ENCODE measurements at regions not wholly inside any gene's neighbourhood (a gene's known extent, or its start where the extent isn't known, plus 50 kb on each side); places are given as distances from the start of the nearest gene placed in this dataset.

DNA sequence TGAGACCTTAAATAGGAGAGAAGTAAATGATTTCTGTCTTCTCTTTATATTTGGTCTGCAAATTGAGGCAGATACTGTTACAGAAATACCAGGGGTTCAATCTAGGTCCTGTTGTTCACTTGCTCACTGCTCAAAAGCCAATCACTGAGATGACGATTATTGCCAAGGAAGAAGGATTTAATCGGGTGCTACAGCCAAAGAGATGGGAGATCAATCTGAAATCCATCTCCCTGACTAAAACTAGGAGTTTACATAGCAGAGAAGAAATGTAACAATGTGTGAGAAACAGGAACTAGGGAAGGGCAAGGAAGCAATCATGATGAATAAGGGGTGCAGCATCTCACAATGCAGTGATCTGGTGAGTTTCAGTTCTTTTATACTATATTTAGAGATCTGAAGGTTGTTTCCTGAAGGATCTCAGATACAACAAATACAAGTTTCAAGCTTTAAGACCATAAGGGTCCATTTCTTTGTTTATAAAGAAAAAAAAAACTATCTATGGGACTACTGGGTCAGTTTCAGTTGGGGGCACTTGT lies 117.9 kb upstream of the FAM9B start:
- DNase-seq (ENCODE audit: low read depth) = no peak
- TF ChIP-seq, protein P1, sequence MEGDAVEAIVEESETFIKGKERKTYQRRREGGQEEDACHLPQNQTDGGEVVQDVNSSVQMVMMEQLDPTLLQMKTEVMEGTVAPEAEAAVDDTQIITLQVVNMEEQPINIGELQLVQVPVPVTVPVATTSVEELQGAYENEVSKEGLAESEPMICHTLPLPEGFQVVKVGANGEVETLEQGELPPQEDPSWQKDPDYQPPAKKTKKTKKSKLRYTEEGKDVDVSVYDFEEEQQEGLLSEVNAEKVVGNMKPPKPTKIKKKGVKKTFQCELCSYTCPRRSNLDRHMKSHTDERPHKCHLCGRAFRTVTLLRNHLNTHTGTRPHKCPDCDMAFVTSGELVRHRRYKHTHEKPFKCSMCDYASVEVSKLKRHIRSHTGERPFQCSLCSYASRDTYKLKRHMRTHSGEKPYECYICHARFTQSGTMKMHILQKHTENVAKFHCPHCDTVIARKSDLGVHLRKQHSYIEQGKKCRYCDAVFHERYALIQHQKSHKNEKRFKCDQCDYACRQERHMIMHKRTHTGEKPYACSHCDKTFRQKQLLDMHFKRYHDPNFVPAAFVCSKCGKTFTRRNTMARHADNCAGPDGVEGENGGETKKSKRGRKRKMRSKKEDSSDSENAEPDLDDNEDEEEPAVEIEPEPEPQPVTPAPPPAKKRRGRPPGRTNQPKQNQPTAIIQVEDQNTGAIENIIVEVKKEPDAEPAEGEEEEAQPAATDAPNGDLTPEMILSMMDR (IDR thresholded peaks at IDR 0.05; ENCODE audit: insufficient read depth, low read depth, low read length) = no peak
- no peak overlapping the region for H3K4me3 ChIP-seq (ENCODE audit: low read depth, low read length)

DNA sequence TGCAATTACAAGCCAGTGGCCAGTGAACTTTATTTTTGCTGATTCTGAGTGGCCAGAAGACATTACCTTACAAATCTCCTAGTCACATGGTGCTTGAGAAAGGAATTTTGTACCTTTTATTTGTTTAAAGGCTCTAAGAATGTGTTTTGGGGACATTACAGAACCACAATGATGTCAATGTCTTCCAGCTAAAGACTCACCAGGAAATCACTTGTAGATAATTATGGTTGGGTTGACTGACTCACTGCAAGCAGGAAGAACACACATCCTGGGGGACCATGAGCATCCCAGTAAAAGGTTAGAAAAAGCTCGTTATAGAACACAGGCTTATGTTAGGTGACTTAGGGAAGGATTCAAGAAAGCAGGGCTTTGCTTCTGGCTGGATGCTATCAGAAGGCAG lies 119.4 kb upstream of the FAM9B start:
- TF ChIP-seq, protein P1 (IDR thresholded peaks at IDR 0.05; ENCODE audit: insufficient read depth, low read depth, low read length) = no peak
- DNase-seq (ENCODE audit: low read depth) = no peak
- H3K4me3 ChIP-seq (ENCODE audit: low read depth, low read length) = no peak overlapping the region

DNA sequence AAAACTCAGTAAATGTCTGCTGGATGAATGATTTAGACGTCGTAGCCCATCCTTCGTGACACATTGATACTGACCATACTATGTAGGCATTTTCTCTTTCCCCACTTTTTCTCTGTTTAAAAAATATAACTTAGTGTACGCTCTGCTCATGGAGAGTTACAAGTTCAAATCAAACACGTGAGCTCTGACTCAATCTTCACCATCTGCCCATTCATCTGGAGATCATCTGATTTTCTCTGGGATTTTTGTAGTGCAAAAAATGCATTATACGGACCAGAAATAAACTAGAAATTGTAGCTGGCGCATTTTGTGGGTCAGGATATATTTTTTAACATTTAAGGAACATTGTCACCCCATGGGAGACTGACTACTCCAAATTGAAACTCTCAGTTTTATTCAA lies 124.7 kb upstream of the FAM9B start:
- no peak overlapping the region for H3K4me3 ChIP-seq (ENCODE audit: low read depth, low read length)
- DNase-seq (ENCODE audit: low read depth) = no peak
- TF ChIP-seq, protein P1 (IDR thresholded peaks at IDR 0.05; ENCODE audit: insufficient read depth, low read depth, low read length) = no peak

DNA sequence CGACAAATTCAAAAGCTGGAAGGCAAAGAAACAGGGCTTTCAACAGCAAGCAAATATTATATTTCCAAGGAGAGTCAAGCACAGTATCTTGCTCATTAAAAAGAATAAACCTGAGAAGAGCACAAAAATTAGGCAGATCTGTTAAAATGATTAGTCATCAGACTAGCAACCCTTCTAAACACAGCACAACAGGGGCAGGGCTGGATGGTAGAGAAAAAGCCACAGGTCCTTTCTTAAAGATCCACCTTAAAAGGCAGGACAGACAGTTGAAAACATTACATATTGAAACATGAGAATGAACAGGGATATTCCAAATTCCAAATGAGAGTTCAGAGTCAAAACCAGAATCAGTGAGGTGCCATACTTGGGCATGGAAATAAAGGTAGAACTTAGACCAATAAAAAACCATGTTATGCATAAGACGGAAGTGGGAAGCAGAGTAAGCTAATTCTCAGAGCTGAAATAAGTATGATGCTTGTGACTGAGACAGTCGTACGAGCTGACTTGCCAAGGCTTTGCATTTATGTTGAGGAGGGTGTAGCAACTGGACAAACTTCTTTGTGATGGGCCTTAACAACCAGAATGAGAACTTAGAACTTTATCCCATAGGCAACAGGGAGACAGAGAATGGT lies 126.9 kb upstream of the FAM9B start:
- H3K4me3 ChIP-seq (ENCODE audit: low read depth, low read length) = no peak overlapping the region
- no peak for DNase-seq (ENCODE audit: low read depth)
- TF ChIP-seq, protein P1 (IDR thresholded peaks at IDR 0.05; ENCODE audit: insufficient read depth, low read depth, low read length) = no peak

DNA sequence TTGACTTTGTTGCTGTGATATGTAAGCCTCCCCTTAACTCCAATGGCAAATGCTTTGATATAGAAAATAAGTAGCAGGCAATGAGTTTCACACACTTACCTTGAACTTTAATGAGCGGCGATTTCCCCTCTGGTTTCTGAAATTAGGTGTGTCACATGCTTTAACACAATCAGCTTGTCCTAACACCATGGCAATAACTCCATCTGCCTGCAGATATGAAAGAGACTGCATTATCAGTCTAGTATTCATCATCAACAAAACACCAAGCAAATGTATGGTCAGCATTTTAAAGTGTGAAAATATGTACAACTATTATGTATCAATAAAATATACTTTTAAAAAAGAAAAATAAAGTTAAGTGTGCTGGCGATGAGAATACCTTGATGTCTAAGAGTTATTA lies 128.8 kb upstream of the FAM9B start:
- TF ChIP-seq, protein P1 (IDR thresholded peaks at IDR 0.05; ENCODE audit: insufficient read depth, low read depth, low read length) = no peak
- H3K4me3 ChIP-seq (ENCODE audit: low read depth, low read length) = no peak overlapping the region
- no peak for DNase-seq (ENCODE audit: low read depth)

DNA sequence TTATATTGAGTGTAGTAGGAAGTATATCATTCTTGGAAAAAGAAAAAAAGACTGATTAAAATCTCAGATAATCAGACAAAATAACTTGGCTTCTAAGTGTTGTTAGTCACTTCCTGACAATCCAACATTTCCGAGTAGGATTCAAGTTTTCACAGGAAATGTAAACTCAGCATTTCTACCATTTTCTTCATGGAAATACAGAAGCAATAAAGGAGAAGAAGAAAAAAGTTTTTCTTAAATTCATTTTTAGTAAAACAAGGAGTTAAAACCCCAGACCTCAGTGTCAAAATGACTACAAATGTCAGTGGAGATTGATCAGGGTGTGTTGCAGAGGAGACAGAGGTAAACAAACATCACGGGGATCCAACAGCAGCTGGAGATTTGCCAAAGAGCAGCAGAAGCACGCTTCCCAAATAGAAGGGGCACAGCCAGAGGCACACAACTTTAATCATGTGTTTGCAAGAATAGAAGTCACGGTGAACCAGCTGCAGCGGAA lies 129.3 kb upstream of the FAM9B start:
- no peak overlapping the region for H3K4me3 ChIP-seq (ENCODE audit: low read depth, low read length)
- DNase-seq (ENCODE audit: low read depth) = no peak
- TF ChIP-seq, protein P1 (IDR thresholded peaks at IDR 0.05; ENCODE audit: insufficient read depth, low read depth, low read length) = no peak

DNA sequence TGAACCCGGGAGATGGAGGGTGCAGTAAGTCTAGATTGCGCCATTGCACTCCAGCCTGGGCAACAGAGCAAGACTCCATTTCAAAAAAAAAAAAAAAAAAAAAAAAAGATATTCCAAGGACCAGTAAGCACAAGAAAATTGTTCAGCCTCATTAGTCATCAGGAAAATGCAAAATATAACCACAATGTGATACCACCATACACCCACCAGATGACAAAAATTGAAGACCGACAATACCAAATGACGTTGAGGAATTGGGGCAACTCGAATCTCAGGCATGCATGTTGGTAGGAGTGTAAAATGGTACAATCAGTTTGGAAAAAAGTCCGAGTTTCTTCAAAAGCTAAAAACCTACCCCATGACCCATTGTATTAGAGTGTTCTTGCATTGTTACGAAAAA lies 130.2 kb upstream of the FAM9B start:
- H3K4me3 ChIP-seq (ENCODE audit: low read depth, low read length) = no peak overlapping the region
- no peak for DNase-seq (ENCODE audit: low read depth)
- TF ChIP-seq, protein P1 (IDR thresholded peaks at IDR 0.05; ENCODE audit: insufficient read depth, low read depth, low read length) = no peak
